Panc1 (cell line): ENCODE measurements at regions not wholly inside any gene's neighbourhood (a gene's known extent, or its start where the extent isn't known, plus 50 kb on each side); places are given as distances from the start of the nearest gene placed in this dataset.

Source experiments
- POLR2AphosphoS5 ChIP-seq: IDR thresholded peaks from 2 replicates; pipeline ENCODE4 v1.6.1; 2012; ENCODE audit warnings: mild to moderate bottlenecking, low read depth, low read length, moderate library complexity
- SIN3A ChIP-seq: IDR thresholded peaks from 2 replicates; pipeline ENCODE4 v1.6.1; 2012; ENCODE audit warnings: low read depth, mild to moderate bottlenecking, low read length, moderate library complexity, borderline replicate concordance; ENCODE audit not compliant: insufficient read depth
- TF ChIP-seq, protein P1 (sequence below): fragments of 450-650 bp; IDR thresholded peaks from 2 replicates; pipeline ENCODE4 v1.5.1; 2017; ENCODE audit warnings: mild to moderate bottlenecking
- TF ChIP-seq, protein P2 (sequence below), 2 experiments: IDR thresholded peaks; 2 replicates each; pipeline ENCODE4 v1.6.1; 2011 to 2012; ENCODE audit warnings: low read depth in 2 of 2, control low read depth in 1 of 2, low read length in 1 of 2, mild to moderate bottlenecking in 1 of 2, moderate library complexity in 1 of 2; ENCODE audit not compliant: insufficient read depth in 1 of 2

DNA sequence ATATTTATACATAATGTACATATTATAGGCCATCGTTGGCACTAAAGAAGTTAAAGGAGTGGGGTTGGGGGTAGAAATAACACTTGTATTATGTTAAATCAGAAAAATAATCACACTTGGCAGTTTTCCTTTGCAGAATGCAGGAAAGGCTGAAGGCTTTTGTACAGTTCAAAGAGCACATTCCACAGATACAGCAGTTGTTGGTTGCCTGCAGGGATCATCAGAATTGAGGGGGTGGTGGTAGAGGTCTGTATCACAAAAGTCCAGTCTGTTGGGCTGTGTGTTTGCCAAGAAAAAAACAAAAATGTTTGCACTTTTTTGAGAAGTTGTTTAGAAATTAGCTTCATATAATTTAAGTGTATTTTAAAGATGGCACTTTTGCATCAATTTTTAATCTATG, 231.8 kb upstream of the FOXP2 start:
- no peak for TF ChIP-seq POLR2AphosphoS5
- TF ChIP-seq, protein P1, sequence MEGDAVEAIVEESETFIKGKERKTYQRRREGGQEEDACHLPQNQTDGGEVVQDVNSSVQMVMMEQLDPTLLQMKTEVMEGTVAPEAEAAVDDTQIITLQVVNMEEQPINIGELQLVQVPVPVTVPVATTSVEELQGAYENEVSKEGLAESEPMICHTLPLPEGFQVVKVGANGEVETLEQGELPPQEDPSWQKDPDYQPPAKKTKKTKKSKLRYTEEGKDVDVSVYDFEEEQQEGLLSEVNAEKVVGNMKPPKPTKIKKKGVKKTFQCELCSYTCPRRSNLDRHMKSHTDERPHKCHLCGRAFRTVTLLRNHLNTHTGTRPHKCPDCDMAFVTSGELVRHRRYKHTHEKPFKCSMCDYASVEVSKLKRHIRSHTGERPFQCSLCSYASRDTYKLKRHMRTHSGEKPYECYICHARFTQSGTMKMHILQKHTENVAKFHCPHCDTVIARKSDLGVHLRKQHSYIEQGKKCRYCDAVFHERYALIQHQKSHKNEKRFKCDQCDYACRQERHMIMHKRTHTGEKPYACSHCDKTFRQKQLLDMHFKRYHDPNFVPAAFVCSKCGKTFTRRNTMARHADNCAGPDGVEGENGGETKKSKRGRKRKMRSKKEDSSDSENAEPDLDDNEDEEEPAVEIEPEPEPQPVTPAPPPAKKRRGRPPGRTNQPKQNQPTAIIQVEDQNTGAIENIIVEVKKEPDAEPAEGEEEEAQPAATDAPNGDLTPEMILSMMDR: no peak
- TF ChIP-seq, protein P2, sequence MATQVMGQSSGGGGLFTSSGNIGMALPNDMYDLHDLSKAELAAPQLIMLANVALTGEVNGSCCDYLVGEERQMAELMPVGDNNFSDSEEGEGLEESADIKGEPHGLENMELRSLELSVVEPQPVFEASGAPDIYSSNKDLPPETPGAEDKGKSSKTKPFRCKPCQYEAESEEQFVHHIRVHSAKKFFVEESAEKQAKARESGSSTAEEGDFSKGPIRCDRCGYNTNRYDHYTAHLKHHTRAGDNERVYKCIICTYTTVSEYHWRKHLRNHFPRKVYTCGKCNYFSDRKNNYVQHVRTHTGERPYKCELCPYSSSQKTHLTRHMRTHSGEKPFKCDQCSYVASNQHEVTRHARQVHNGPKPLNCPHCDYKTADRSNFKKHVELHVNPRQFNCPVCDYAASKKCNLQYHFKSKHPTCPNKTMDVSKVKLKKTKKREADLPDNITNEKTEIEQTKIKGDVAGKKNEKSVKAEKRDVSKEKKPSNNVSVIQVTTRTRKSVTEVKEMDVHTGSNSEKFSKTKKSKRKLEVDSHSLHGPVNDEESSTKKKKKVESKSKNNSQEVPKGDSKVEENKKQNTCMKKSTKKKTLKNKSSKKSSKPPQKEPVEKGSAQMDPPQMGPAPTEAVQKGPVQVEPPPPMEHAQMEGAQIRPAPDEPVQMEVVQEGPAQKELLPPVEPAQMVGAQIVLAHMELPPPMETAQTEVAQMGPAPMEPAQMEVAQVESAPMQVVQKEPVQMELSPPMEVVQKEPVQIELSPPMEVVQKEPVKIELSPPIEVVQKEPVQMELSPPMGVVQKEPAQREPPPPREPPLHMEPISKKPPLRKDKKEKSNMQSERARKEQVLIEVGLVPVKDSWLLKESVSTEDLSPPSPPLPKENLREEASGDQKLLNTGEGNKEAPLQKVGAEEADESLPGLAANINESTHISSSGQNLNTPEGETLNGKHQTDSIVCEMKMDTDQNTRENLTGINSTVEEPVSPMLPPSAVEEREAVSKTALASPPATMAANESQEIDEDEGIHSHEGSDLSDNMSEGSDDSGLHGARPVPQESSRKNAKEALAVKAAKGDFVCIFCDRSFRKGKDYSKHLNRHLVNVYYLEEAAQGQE (IDR thresholded peaks at IDR 0.05; ENCODE audit: insufficient read depth in 1 of 2, low read depth in 2 of 2, low read length in 1 of 2): no peak
- no peak for TF ChIP-seq SIN3A
